ENCODE measurements at regions not wholly inside any gene's neighbourhood (a gene's known extent, or its start where the extent isn't known, plus 50 kb on each side); places are given as distances from the start of the nearest gene placed in this dataset.

DNA sequence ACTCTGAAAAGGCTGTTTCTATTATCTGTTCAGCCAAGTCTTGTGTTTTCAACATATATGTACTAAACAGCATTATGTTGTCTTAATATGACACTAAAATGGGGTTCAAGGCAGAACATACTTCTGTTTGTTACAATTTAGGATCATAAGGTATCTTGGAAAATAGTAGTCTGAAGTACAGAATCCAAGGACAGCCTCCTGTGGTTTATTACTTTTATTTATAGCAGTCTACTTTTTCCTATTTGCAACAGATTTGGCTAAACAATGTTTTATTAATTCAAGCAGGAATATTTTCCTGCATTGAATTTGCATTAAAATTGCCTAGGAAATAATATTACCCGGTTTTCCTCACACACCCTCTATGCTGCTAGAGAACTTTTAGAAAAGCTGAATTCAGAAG is 67.7 kb downstream of the PLEKHG1 start:
- H2BK20ac ChIP-seq (ENCODE audit: low read length) = no peak overlapping the region
- no peak for DNase-seq (ENCODE audit: low read depth in 1 of 2, low spot score in 2 of 2)
- no peaks in the 10 kb centered on the region for H3K79me2 ChIP-seq (ENCODE audit: control insufficient read depth in 1 of 2, insufficient read depth in 2 of 2, low read length in 2 of 2)
- no peak overlapping the region for H3K56ac ChIP-seq (replicated peaks; ENCODE audit: insufficient read length, low read depth, low read length)
- 95% methylated on average over 1 of the region's 1 CpG; no CpG with 5 or more reads in 1 of the 2 experiments for WGBS, 2 experiments (ENCODE audit: extremely low coverage in 1 of 2, insufficient coverage in 1 of 2, insufficient read length in 1 of 2, insufficient replicate concordance in 2 of 2, low coverage in 1 of 2, low lambda C conversion rate in 2 of 2, missing lambda C conversion rate in 1 of 2)
- H2BK5ac ChIP-seq (ENCODE audit: low read depth, low read length) = no peak overlapping the region
- no peak for FAIRE-seq
- no peak overlapping the region for H2AK5ac ChIP-seq (ENCODE audit: low read depth, low read length)
- H3K4me3 ChIP-seq (ENCODE audit: extremely low read depth in 1 of 4, insufficient read depth in 2 of 4, low read depth in 3 of 4, low read length in 4 of 4) = no peak overlapping the region
- H4K91ac ChIP-seq (replicated peaks; ENCODE audit: insufficient read length, low read length) = no peak overlapping the region
- H3K23me2 ChIP-seq (ENCODE audit: low read depth, low read length) = no peaks in the 10 kb centered on the region
- no peaks in the 10 kb centered on the region for H3K27me3 ChIP-seq (replicated peaks in 1 of 4; ENCODE audit: control insufficient read depth in 3 of 4, extremely low read depth in 1 of 4, insufficient read depth in 3 of 4, low read length in 3 of 4)
- H3K4me2 ChIP-seq (ENCODE audit: insufficient read depth in 1 of 2, low read depth in 2 of 2, low read length in 2 of 2) = no peak overlapping the region
- no peaks in the 10 kb centered on the region for H3K9me3 ChIP-seq (ENCODE audit: insufficient read depth in 2 of 2, low read depth in 1 of 2, low read length in 1 of 2)
- H3K18ac ChIP-seq (ENCODE audit: extremely low read depth, low read length) = no peak overlapping the region
- ChIA-PET POLR2A (ENCODE audit: partially characterized antibody) (no interaction called here), CTCF (ENCODE audit: partially characterized antibody) (interaction anchor here (1.1 to 1.6 kb wide), 2 partner anchors 21 to 150 kb away, joined by 3 to 4 read pairs; no protein-coding TSS in a partner anchor)
- H4K20me1 ChIP-seq (replicated peaks in 1 of 2; ENCODE audit: control insufficient read depth in 1 of 2, insufficient read depth in 2 of 2, low read length in 2 of 2) = no peaks in the 10 kb centered on the region
- H3K4ac ChIP-seq (replicated peaks; ENCODE audit: insufficient read length, low read depth, low read length) = no peak overlapping the region
- no peak overlapping the region for H2BK12ac ChIP-seq (ENCODE audit: low read depth, low read length)
- H3K36me3 ChIP-seq (ENCODE audit: control insufficient read depth in 2 of 4, insufficient read depth in 4 of 4, low read length in 3 of 4) = no peaks in the 10 kb centered on the region
- H3K14ac ChIP-seq (ENCODE audit: insufficient read length) = no peak overlapping the region
- H3K27ac ChIP-seq (ENCODE audit: low read depth, low read length) = no peak overlapping the region
- no peak overlapping the region for H4K8ac ChIP-seq (ENCODE audit: extremely low read depth, insufficient read depth, low read length)
- H2BK15ac ChIP-seq (ENCODE audit: low read length) = no peak overlapping the region
- H3K9ac ChIP-seq (replicated peaks in 1 of 4; ENCODE audit: extremely low read depth in 1 of 4, low read depth in 3 of 4, low read length in 3 of 4) = no peak overlapping the region
- no peaks in the 10 kb centered on the region for H3K79me1 ChIP-seq (ENCODE audit: low read depth, low read length)
- no peak overlapping the region for H2BK120ac ChIP-seq (replicated peaks; ENCODE audit: low read depth, low read length)
- H4K5ac ChIP-seq (ENCODE audit: insufficient read length, low read depth, low read length) = no peak overlapping the region
- no peak overlapping the region for H3K23ac ChIP-seq (ENCODE audit: insufficient read length)
- H3K4me1 ChIP-seq (replicated peaks in 1 of 4; ENCODE audit: control insufficient read depth in 3 of 4, insufficient read depth in 4 of 4, low read length in 3 of 4) = no peaks in the 10 kb centered on the region
- H2AFZ ChIP-seq (ENCODE audit: low read length) = no peak overlapping the region
- TF ChIP-seq GTF2F1 (IDR thresholded peaks at IDR 0.05; ENCODE audit: borderline replicate concordance, low read depth, low read length) (no peak), CREB1 (IDR thresholded peaks at IDR 0.05) (no peak), CEBPB (IDR thresholded peaks at IDR 0.05; ENCODE audit: low read depth, low read length) (no peak), SIX5 (IDR thresholded peaks at IDR 0.05; ENCODE audit: low read depth, low read length) (no peak), RAD21 (IDR thresholded peaks at IDR 0.05 in 1 of 2, conservative IDR thresholded peaks at IDR 0.05 in 1 of 2; ENCODE audit: low read depth in 2 of 2, low read length in 2 of 2) (no peak), SAP30 (IDR thresholded peaks at IDR 0.05; ENCODE audit: insufficient read depth, insufficient replicate concordance, low read length) (no peak), TCF12 (IDR thresholded peaks at IDR 0.05; ENCODE audit: low read depth, low read length) (no peak), TEAD4 (IDR thresholded peaks at IDR 0.05; ENCODE audit: low read depth, low read length) (no peak), TBP (IDR thresholded peaks at IDR 0.05; ENCODE audit: low read depth, low read length) (no peak), EZH2 (IDR thresholded peaks at IDR 0.05; ENCODE audit: low read depth, low read length, severe bottlenecking) (no peak), EP300 (IDR thresholded peaks at IDR 0.05; ENCODE audit: borderline replicate concordance in 1 of 2, low read depth in 2 of 2, low read length in 2 of 2) (no peak), USF2 (IDR thresholded peaks at IDR 0.05; ENCODE audit: low read length) (no peak), SP4 (IDR thresholded peaks at IDR 0.05; ENCODE audit: low read length) (no peak)
- TF ChIP-seq, protein P1, sequence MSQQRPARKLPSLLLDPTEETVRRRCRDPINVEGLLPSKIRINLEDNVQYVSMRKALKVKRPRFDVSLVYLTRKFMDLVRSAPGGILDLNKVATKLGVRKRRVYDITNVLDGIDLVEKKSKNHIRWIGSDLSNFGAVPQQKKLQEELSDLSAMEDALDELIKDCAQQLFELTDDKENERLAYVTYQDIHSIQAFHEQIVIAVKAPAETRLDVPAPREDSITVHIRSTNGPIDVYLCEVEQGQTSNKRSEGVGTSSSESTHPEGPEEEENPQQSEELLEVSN (IDR thresholded peaks at IDR 0.05) = no peak

All from H1 (cell line).